ENCODE measurements at regions not wholly inside any gene's neighbourhood (a gene's known extent, or its start where the extent isn't known, plus 50 kb on each side); places are given as distances from the start of the nearest gene placed in this dataset.

- no peaks in the 10 kb centered on the region for H3K4me1 ChIP-seq
- TF ChIP-seq CTCF (IDR thresholded peaks at IDR 0.05), result no peak
- no peak for DNase-seq (ENCODE audit: low spot score in 2 of 2)
- H3K27me3 ChIP-seq, result no peaks in the 10 kb centered on the region
- no peaks in the 10 kb centered on the region for H3K9me3 ChIP-seq
- no peak overlapping the region for H3K4me3 ChIP-seq
- intact Hi-C loops (cut with DNase I), result no loop called here
- no peak overlapping the region for H3K27ac ChIP-seq
- H3K36me3 ChIP-seq, result no peaks in the 10 kb centered on the region
These were observed 307.2 kb downstream of the SNX13 start for GRCh38 chr7:17633067-17633466.

GRCh38 chr7:17638727-17639126, 301.6 kb downstream of the SNX13 start:
- Histone ChIP-seq H3K4me3 (no peak overlapping the region), H3K27ac (no peak overlapping the region), H3K36me3 (no peaks in the 10 kb centered on the region), H3K9me3 (no peaks in the 10 kb centered on the region), H3K27me3 (no peaks in the 10 kb centered on the region), H3K4me1 (no peaks in the 10 kb centered on the region)
- TF ChIP-seq CTCF (IDR thresholded peaks at IDR 0.05), result no peak
- intact Hi-C loops (cut with DNase I), result no loop called here
- no peak for DNase-seq (ENCODE audit: low spot score in 2 of 2)

DNA sequence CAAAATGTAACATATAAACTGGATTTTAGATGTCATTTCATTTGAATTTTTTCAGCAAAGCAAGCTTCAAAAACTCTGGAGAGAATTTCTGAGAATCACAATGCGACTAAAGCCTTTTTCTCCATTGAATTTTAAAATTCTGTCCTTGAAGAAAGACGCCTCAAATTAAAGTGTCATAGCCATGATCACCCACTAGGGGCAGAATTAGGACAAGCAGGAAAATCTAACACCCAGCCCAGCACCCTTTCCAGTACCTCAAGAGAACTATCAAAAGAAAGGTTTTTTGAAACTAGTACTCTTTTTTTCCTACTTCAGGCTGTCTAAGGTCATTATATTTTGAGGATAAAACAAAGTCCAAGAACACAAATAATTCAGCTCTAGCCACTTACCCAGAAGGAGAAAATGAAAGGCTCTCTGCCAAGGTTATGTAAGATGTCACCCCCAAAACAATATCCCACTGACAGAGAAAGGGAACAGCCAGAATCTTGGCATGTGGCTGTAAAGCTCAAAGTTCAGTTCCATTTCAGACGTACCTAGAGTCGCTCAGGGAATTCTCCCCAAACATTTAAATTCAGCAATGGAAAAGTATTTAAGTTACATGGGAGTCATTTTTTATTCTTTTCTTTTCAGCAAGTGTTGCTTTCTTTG, 299.4 kb downstream of the SNX13 start:
- H3K4me3 ChIP-seq, result no peak overlapping the region
- intact Hi-C loops (cut with DNase I), result no loop called here
- TF ChIP-seq CTCF (IDR thresholded peaks at IDR 0.05), result peak in 2 of 3 experiments; percentile 51 to 61
- H3K4me1 ChIP-seq, result no peaks in the 10 kb centered on the region
- H3K9me3 ChIP-seq, result no peaks in the 10 kb centered on the region
- no peaks in the 10 kb centered on the region for H3K27me3 ChIP-seq
- no peak for DNase-seq (ENCODE audit: low spot score in 2 of 2)
- no peaks in the 10 kb centered on the region for H3K36me3 ChIP-seq
- H3K27ac ChIP-seq, result no peak overlapping the region

DNA sequence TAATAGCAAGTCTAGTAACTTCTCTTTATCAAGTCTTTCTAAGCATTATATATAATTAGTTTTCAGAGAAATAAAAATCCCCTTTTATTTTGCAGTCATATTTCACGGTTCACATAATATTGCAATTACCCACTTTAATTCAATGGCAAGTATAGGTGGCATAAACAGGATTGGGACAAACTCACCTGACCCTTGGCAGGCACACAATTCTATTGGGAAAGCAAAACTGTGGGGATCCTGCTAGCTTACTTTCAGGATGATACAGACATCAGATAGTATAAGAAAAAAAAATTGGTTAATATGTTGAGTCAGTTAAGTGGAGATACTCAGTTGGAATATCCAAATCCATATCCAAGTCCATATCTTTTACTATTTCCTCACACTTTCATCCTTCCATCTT, 294.8 kb downstream of the SNX13 start:
- H3K9me3 ChIP-seq, result no peaks in the 10 kb centered on the region
- no peaks in the 10 kb centered on the region for H3K27me3 ChIP-seq
- no peak for TF ChIP-seq CTCF (IDR thresholded peaks at IDR 0.05)
- no peak for DNase-seq (ENCODE audit: low spot score in 2 of 2)
- H3K36me3 ChIP-seq, result no peaks in the 10 kb centered on the region
- no peaks in the 10 kb centered on the region for H3K4me1 ChIP-seq
- H3K4me3 ChIP-seq, result no peak overlapping the region
- intact Hi-C loops (cut with DNase I), result loop anchor here (5.0 kb wide), 1 partner anchor 663 kb away; no protein-coding TSS in a partner anchor
- no peak overlapping the region for H3K27ac ChIP-seq

DNA sequence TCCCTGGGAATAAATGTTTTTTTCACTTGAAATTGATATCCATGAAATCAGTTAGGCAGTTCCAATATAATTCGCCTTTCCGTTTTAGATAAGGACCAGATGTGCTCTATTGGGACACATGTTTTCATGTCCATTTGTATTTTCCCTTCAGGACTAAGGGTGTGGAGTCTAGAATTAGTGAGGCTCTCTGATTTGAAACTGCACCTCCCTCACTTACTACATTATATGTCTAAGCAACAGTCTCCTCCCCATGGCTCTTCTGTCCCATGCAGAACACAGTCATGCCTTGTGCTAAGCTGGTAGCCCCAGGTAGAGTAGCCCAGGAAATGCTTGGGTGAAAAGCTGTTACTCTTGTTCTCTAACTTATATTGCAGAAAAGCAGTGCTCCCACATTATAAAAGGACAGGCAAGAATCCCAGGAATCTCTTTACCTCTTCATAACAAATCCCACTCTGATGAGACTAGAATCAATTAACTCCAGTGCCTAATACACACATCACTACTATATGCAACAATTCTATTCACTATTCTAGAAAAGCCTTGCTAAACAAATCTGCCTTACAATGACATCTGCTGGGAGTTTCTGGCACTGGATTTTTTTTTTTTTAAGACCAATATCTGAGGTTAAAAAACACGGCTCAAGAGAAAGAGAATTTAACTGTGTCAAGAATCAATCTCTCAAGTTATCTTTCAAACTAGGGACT, 293.9 kb downstream of the SNX13 start:
- DNase-seq (ENCODE audit: low spot score in 2 of 2), result no peak
- Histone ChIP-seq H3K27ac (no peak overlapping the region), H3K36me3 (no peaks in the 10 kb centered on the region), H3K4me1 (peaks cover 0 to 4% of the 10 kb centered on the region in 2 donors), H3K27me3 (no peaks in the 10 kb centered on the region), H3K9me3 (no peaks in the 10 kb centered on the region), H3K4me3 (no peak overlapping the region)
- intact Hi-C loops (cut with DNase I), result loop anchor here (5.0 kb wide), 1 partner anchor 664 kb away; no protein-coding TSS in a partner anchor
- TF ChIP-seq CTCF (IDR thresholded peaks at IDR 0.05), result peak in 2 of 3 experiments; percentile 22 to 35

Data from ascending aorta (tissue), 2 donors.